Trophoblast cell (in vitro differentiated cells and primary cell): ENCODE measurements at regions not wholly inside any gene's neighbourhood (a gene's known extent, or its start where the extent isn't known, plus 50 kb on each side); places are given as distances from the start of the nearest gene placed in this dataset.

Source experiments
- DNase-seq, 2 donors: peaks; one replicate each; pipeline ENCODE4 v3.0.0-alpha.2; 2016
- H2AFZ ChIP-seq: 2 replicates; pipeline ENCODE4 v1.6.1; 2013; ENCODE audit warnings: low read length, moderate library complexity, mild to moderate bottlenecking; ENCODE audit not compliant: insufficient read depth, poor library complexity
- H2AK5ac ChIP-seq: 2 replicates; pipeline ENCODE4 v1.6.1; 2013; ENCODE audit warnings: mild to moderate bottlenecking, low read length
- H2BK120ac ChIP-seq: 2 replicates; pipeline ENCODE4 v1.6.1; 2013; ENCODE audit warnings: low read length, mild to moderate bottlenecking, moderate library complexity; ENCODE audit not compliant: insufficient read depth, poor library complexity
- H2BK12ac ChIP-seq: 2 replicates; pipeline ENCODE4 v1.6.1; 2013; ENCODE audit warnings: mild to moderate bottlenecking, low read length, moderate library complexity
- H2BK5ac ChIP-seq: 2 replicates; pipeline ENCODE4 v1.6.1; 2013; ENCODE audit warnings: low read length, low read depth, moderate library complexity, mild to moderate bottlenecking; ENCODE audit not compliant: poor library complexity
- H3K14ac ChIP-seq: 2 replicates; pipeline ENCODE4 v1.6.1; 2013; ENCODE audit warnings: mild to moderate bottlenecking, low read length
- H3K18ac ChIP-seq: 2 replicates; pipeline ENCODE4 v1.6.1; 2013; ENCODE audit warnings: mild to moderate bottlenecking, low read length
- H3K23ac ChIP-seq: 2 replicates; pipeline ENCODE4 v1.6.1; 2013; ENCODE audit warnings: low read length
- H3K27ac ChIP-seq: 2 replicates; pipeline ENCODE4 v1.5.1; 2013; ENCODE audit warnings: low read depth, mild to moderate bottlenecking, inconsistent platforms, low read length, moderate library complexity
- H3K27me3 ChIP-seq: 2 replicates; pipeline ENCODE4 v1.6.1; 2013; ENCODE audit warnings: inconsistent platforms, mild to moderate bottlenecking, low read length, moderate library complexity; ENCODE audit not compliant: insufficient read depth
- H3K36me3 ChIP-seq, 2 experiments: 1 replicate in 1 of 2; 2 replicates in 1 of 2; pipeline ENCODE4 v1.6.1; 2013; ENCODE audit warnings: low read length in 2 of 2, mild to moderate bottlenecking in 2 of 2, moderate library complexity in 1 of 2; ENCODE audit not compliant: insufficient read depth in 2 of 2, control insufficient read depth in 1 of 2
- H3K4ac ChIP-seq: 2 replicates; pipeline ENCODE4 v1.6.1; 2013; ENCODE audit warnings: low read depth, mild to moderate bottlenecking, low read length, moderate library complexity
- H3K4me1 ChIP-seq, 2 experiments: 1 replicate in 1 of 2; 2 replicates in 1 of 2; pipeline ENCODE4 v1.6.1; 2013; ENCODE audit warnings: low read length in 2 of 2, mild to moderate bottlenecking in 2 of 2, moderate library complexity in 1 of 2; ENCODE audit not compliant: insufficient read depth in 2 of 2, control insufficient read depth in 1 of 2
- H3K4me2 ChIP-seq: 2 replicates; pipeline ENCODE4 v1.6.1; 2013; ENCODE audit warnings: inconsistent platforms, mild to moderate bottlenecking, low read length, moderate library complexity
- H3K4me3 ChIP-seq: 2 replicates; pipeline ENCODE4 v1.5.1; 2013; ENCODE audit warnings: mild to moderate bottlenecking, low read depth, low read length, inconsistent platforms
- H3K79me1 ChIP-seq: one replicate; pipeline ENCODE4 v1.6.1; 2013; ENCODE audit warnings: low read length
- H3K79me2 ChIP-seq: 2 replicates; pipeline ENCODE4 v1.6.1; 2013; ENCODE audit warnings: low read length, mild to moderate bottlenecking; ENCODE audit not compliant: control insufficient read depth, insufficient read depth, poor library complexity
- H3K9ac ChIP-seq: 2 replicates; pipeline ENCODE4 v1.6.1; 2013; ENCODE audit warnings: mild to moderate bottlenecking, low read length
- H3K9me3 ChIP-seq: 2 replicates; pipeline ENCODE4 v1.6.1; 2013; ENCODE audit warnings: low read depth, mild to moderate bottlenecking, control low read depth, inconsistent platforms, low read length; ENCODE audit not compliant: insufficient read depth
- H4K12ac ChIP-seq: 2 replicates; pipeline ENCODE4 v1.6.1; 2013; ENCODE audit warnings: low read depth, mild to moderate bottlenecking, low read length, moderate library complexity
- H4K8ac ChIP-seq: 2 replicates; pipeline ENCODE4 v1.6.1; 2013; ENCODE audit warnings: low read depth, mild to moderate bottlenecking, low read length, moderate library complexity
- H4K91ac ChIP-seq: one replicate; pipeline ENCODE4 v1.6.1; 2013; ENCODE audit warnings: low read depth, mild to moderate bottlenecking, low read length, moderate library complexity
- WGBS: extraction: QIAGEN DNeasy Blood & Tissue Kit; methylation state at CpG from one replicate; pipeline ENCODE4 v1.1.7; 2013; ENCODE audit warnings: missing lambda C conversion rate; ENCODE audit not compliant: insufficient read length, insufficient coverage; ENCODE audit errors: extremely low coverage; 5-methylcytosine and 5-hydroxymethylcytosine counted together

- Histone ChIP-seq H3K4me2 (no peak overlapping the region), H3K36me3 (no peaks in the 10 kb centered on the region), H4K91ac (no peak overlapping the region), H2BK120ac (no peak overlapping the region), H2BK5ac (no peak overlapping the region), H3K14ac (no peak overlapping the region), H4K12ac (no peak overlapping the region), H3K4me1 (peaks cover 7 to 9% of the 10 kb centered on the region in 2 experiments), H3K4ac (no peak overlapping the region), H3K18ac (no peak overlapping the region), H3K27me3 (no peaks in the 10 kb centered on the region), H3K9ac (no peak overlapping the region), H2AK5ac (no peak overlapping the region), H3K23ac (no peak overlapping the region), H3K79me1 (peaks cover 7% of the 10 kb centered on the region), H3K4me3 (no peak overlapping the region), H4K8ac (no peak overlapping the region), H2BK12ac (no peak overlapping the region), H2AFZ (no peak overlapping the region), H3K27ac (peak overlapping the region; percentile 47), H3K79me2 (no peaks in the 10 kb centered on the region), H3K9me3 (no peaks in the 10 kb centered on the region)
- no CpG with 5 or more reads among the region's 2 CpGs for WGBS
- DNase-seq, result peak; percentile 33 to 81
Measured at GRCh38 chr6:119829006-119829405, 479.4 kb upstream of the MAN1A1 start.

GRCh38 chr6:119821380-119821779 lies 471.8 kb upstream of the MAN1A1 start:
- H3K36me3 ChIP-seq, result no peaks in the 10 kb centered on the region
- no peaks in the 10 kb centered on the region for H3K9me3 ChIP-seq
- no peak overlapping the region for H2BK120ac ChIP-seq
- H3K9ac ChIP-seq, result no peak overlapping the region
- no peak overlapping the region for H4K8ac ChIP-seq
- DNase-seq, result no peak
- H3K18ac ChIP-seq, result no peak overlapping the region
- H2AK5ac ChIP-seq, result no peak overlapping the region
- no peak overlapping the region for H3K4me3 ChIP-seq
- no peak overlapping the region for H2AFZ ChIP-seq
- no peak overlapping the region for H3K27ac ChIP-seq
- no peak overlapping the region for H3K4me2 ChIP-seq
- H2BK5ac ChIP-seq, result no peak overlapping the region
- no peaks in the 10 kb centered on the region for H3K79me1 ChIP-seq
- H2BK12ac ChIP-seq, result no peak overlapping the region
- H3K14ac ChIP-seq, result no peak overlapping the region
- no peaks in the 10 kb centered on the region for H3K4me1 ChIP-seq
- H3K27me3 ChIP-seq, result no peaks in the 10 kb centered on the region
- H4K91ac ChIP-seq, result no peak overlapping the region
- H3K4ac ChIP-seq, result no peak overlapping the region
- no peak overlapping the region for H4K12ac ChIP-seq
- H3K23ac ChIP-seq, result no peak overlapping the region
- no CpG with 5 or more reads among the region's 3 CpGs for WGBS
- H3K79me2 ChIP-seq, result no peaks in the 10 kb centered on the region

- Histone ChIP-seq H2BK12ac (no peak overlapping the region), H3K79me1 (no peaks in the 10 kb centered on the region), H3K9me3 (no peaks in the 10 kb centered on the region), H4K12ac (no peak overlapping the region), H2AFZ (no peak overlapping the region), H3K23ac (no peak overlapping the region), H3K4ac (no peak overlapping the region), H3K4me3 (no peak overlapping the region), H3K36me3 (no peaks in the 10 kb centered on the region), H3K4me2 (no peak overlapping the region), H3K27me3 (no peaks in the 10 kb centered on the region), H3K27ac (no peak overlapping the region), H3K18ac (no peak overlapping the region), H2AK5ac (no peak overlapping the region), H3K79me2 (no peaks in the 10 kb centered on the region), H2BK120ac (no peak overlapping the region), H3K9ac (no peak overlapping the region), H3K4me1 (no peaks in the 10 kb centered on the region), H4K91ac (no peak overlapping the region), H2BK5ac (no peak overlapping the region), H3K14ac (no peak overlapping the region), H4K8ac (no peak overlapping the region)
- no peak for DNase-seq
Measured at GRCh38 chr6:119818876-119819275, 469.3 kb upstream of the MAN1A1 start.

GRCh38 chr6:119814609-119815400 lies 465.2 kb upstream of the MAN1A1 start:
- Histone ChIP-seq H2AK5ac (no peak overlapping the region), H3K79me1 (no peaks in the 10 kb centered on the region), H3K18ac (no peak overlapping the region)

More at GRCh38 chr6:119814609-119815400, 465.2 kb upstream of the MAN1A1 start:
- H2BK5ac ChIP-seq, result no peak overlapping the region
- H3K9ac ChIP-seq, result no peak overlapping the region
- no peak overlapping the region for H3K4ac ChIP-seq
- no CpG with 5 or more reads among the region's 9 CpGs for WGBS
- no peaks in the 10 kb centered on the region for H3K79me2 ChIP-seq
- no peak overlapping the region for H3K4me3 ChIP-seq
- H4K91ac ChIP-seq, result no peak overlapping the region
- H3K4me1 ChIP-seq, result no peaks in the 10 kb centered on the region
- H2AFZ ChIP-seq, result no peak overlapping the region
- no peaks in the 10 kb centered on the region for H3K36me3 ChIP-seq
- H4K12ac ChIP-seq, result no peak overlapping the region
- H3K27me3 ChIP-seq, result no peaks in the 10 kb centered on the region
- H3K4me2 ChIP-seq, result no peak overlapping the region
- H3K9me3 ChIP-seq, result no peaks in the 10 kb centered on the region
- H2BK12ac ChIP-seq, result no peak overlapping the region
- no peak overlapping the region for H3K27ac ChIP-seq
- no peak overlapping the region for H4K8ac ChIP-seq
- H3K23ac ChIP-seq, result no peak overlapping the region
- DNase-seq, result no peak
- H3K14ac ChIP-seq, result no peak overlapping the region
- no peak overlapping the region for H2BK120ac ChIP-seq
